ENCODE measurements at regions not wholly inside any gene's neighbourhood (a gene's known extent, or its start where the extent isn't known, plus 50 kb on each side); places are given as distances from the start of the nearest gene placed in this dataset.

DNA sequence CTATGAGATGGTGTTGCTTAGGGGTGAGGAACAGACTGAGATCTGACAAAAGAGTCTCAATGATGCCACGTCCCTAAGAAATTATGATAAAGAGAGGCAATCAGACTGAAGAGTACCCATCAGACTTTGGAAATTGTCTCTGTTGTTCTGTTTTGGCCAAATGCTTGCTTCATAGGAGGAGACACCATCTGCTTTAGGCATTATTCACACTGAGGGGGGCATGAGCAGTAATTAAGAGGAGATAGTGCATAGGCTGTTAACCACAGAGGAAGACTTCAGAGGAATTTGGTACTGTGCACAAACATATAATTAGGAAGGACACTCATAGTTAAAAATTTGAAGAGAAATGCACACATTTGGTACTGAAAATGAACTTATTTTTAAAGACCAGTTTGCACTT, 190.7 kb downstream of the FAM170A start:
- TF ChIP-seq, protein P1, sequence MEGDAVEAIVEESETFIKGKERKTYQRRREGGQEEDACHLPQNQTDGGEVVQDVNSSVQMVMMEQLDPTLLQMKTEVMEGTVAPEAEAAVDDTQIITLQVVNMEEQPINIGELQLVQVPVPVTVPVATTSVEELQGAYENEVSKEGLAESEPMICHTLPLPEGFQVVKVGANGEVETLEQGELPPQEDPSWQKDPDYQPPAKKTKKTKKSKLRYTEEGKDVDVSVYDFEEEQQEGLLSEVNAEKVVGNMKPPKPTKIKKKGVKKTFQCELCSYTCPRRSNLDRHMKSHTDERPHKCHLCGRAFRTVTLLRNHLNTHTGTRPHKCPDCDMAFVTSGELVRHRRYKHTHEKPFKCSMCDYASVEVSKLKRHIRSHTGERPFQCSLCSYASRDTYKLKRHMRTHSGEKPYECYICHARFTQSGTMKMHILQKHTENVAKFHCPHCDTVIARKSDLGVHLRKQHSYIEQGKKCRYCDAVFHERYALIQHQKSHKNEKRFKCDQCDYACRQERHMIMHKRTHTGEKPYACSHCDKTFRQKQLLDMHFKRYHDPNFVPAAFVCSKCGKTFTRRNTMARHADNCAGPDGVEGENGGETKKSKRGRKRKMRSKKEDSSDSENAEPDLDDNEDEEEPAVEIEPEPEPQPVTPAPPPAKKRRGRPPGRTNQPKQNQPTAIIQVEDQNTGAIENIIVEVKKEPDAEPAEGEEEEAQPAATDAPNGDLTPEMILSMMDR (IDR thresholded peaks at IDR 0.05) = no peak
- no peak for TF ChIP-seq POLR2A (IDR thresholded peaks at IDR 0.05)
